Adrenal gland (tissue), 9 donors: ENCODE measurements at regions not wholly inside any gene's neighbourhood (a gene's known extent, or its start where the extent isn't known, plus 50 kb on each side); places are given as distances from the start of the nearest gene placed in this dataset.

Experiments used
- DNase-seq, 7 donors: peaks; one replicate each; pipeline ENCODE4 v3.0.0-alpha.2; 2019 to 2020
- H3K27ac ChIP-seq, 5 donors: fragments of 200-600 bp; sonication (generic) in 4 of 5; 1 replicate in 3 of 5; 2 replicates in 2 of 5; pipeline versions ENCODE4 v1.5.1 to v1.8.0; 2016 to 2020; ENCODE audit warnings: mild to moderate bottlenecking in 1 of 5
- H3K27me3 ChIP-seq: fragments of 200-600 bp; 2 replicates; pipeline ENCODE4 v1.8.0; 2021
- H3K36me3 ChIP-seq, 2 donors: fragments of 200-600 bp; replicated peaks in 1 of 2; 1 replicate in 1 of 2; 2 replicates in 1 of 2; pipeline versions ENCODE4 v1.5.1 to v1.8.0; 2018 to 2022
- H3K4me1 ChIP-seq, 2 donors: fragments of 200-600 bp; replicated peaks in 1 of 2; 1 replicate in 1 of 2; 2 replicates in 1 of 2; pipeline versions ENCODE4 v1.5.1 to v1.8.0; 2018 to 2021
- H3K4me3 ChIP-seq, 4 donors: fragments of 200-600 bp; sonication (generic) in 3 of 4; one replicate each; pipeline ENCODE4 v1.5.1; 2016 to 2018
- H3K9me3 ChIP-seq, 3 donors: fragments of 200-600 bp; sonication (generic) in 1 of 3; replicated peaks in 1 of 3; 1 replicate in 2 of 3; 2 replicates in 1 of 3; pipeline versions ENCODE4 v1.5.1 to v1.8.0; 2016 to 2021
- POLR2A ChIP-seq, 2 donors: fragments of 450-650 bp; IDR thresholded peaks; one replicate each; pipeline ENCODE4 v1.6.1; 2017; ENCODE audit warnings: antibody characterized with exemption in 2 of 2, mild to moderate bottlenecking in 2 of 2, moderate library complexity in 1 of 2
- WGBS, 4 donors: extraction: QIAGEN DNeasy Blood & Tissue Kit in 2 of 4; methylation state at CpG; one replicate each; pipeline versions ENCODE4 v1.1.5 to v1.1.7; 2013 to 2017; 5-methylcytosine and 5-hydroxymethylcytosine counted together
- intact Hi-C, 2 donors: fragments of 100-400 bp; cut with DNase I; formaldehyde crosslinking; loops; one replicate each; pipeline versions ENCODE4 v1.14.1 to v1.15.0; 2022 to 2023
- TF ChIP-seq, protein P1 (sequence below), 6 experiments: fragments of 450-650 bp in 4 of 6; fragments of 200-600 bp in 2 of 6; sonication (generic) in 1 of 6; IDR thresholded peaks; 1 replicate in 5 of 6; 2 replicates in 1 of 6; pipeline versions ENCODE4 v1.5.1 to v1.8.0; 2016 to 2021; ENCODE audit warnings: antibody characterized with exemption in 6 of 6, mild to moderate bottlenecking in 2 of 6, moderate library complexity in 1 of 6
- donor health status: healthy with polysubstance abuse.
- donor health status: Bipolar disorder and iron deficiency.
- donor health status: DM: yes; HTN: yes; CAD: no.
- donor health status: DM: no; HTN: no; CAD: no.
- donor health status: DM: no; HTN: no; CAD: no.

DNA sequence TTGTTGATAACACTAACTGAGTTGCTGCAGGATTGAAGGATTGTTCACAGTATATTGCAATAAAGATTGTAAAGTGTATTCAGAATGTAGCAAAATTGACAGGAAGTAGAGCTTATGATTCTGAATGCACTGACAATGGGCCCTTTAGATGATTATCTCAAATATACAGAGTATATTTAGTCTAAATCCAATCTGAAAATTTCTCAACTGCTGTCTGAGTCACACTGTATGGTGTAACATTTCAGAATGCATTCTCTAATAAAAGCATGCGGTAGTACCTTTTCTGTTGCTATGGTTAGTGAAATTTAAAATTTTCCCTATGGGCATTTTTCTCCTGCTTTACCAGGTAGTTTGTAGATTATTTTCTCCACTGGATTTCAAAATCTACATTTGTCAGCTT is 365.2 kb downstream of the PCDH17 start:
- intact Hi-C loops, result no loop called here

DNA sequence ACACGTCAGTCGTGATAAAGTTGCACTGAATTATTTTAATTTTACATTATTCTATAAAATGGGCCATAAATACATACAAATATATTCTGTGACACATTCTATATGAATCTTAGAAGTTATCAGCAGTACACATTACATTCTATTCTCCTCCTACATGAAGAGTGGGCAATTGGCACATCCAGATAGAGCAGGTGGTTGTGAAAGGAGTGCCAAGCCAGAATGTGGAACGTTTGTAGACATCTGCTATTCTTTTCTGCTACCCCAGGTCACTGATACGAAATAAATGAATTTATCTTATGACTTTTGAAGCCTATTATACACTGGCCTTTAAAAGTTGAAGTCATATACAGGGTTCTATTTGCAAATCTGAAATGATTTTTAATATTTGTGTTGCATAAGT is 373.2 kb downstream of the PCDH17 start:
- DNase-seq, result no peak
- no peaks in the 10 kb centered on the region for H3K36me3 ChIP-seq
- H3K9me3 ChIP-seq, result peaks cover 0 to 11% (median 0%) of the 10 kb centered on the region in 3 donors
- intact Hi-C loops, result no loop called here
- H3K27ac ChIP-seq, result no peak overlapping the region
- 50 to 64% (median 58%) methylated on average over 4 of the region's 4 CpGs for WGBS, 4 donors
- H3K27me3 ChIP-seq, result no peaks in the 10 kb centered on the region
- no peak overlapping the region for H3K4me3 ChIP-seq
- TF ChIP-seq, protein P1, sequence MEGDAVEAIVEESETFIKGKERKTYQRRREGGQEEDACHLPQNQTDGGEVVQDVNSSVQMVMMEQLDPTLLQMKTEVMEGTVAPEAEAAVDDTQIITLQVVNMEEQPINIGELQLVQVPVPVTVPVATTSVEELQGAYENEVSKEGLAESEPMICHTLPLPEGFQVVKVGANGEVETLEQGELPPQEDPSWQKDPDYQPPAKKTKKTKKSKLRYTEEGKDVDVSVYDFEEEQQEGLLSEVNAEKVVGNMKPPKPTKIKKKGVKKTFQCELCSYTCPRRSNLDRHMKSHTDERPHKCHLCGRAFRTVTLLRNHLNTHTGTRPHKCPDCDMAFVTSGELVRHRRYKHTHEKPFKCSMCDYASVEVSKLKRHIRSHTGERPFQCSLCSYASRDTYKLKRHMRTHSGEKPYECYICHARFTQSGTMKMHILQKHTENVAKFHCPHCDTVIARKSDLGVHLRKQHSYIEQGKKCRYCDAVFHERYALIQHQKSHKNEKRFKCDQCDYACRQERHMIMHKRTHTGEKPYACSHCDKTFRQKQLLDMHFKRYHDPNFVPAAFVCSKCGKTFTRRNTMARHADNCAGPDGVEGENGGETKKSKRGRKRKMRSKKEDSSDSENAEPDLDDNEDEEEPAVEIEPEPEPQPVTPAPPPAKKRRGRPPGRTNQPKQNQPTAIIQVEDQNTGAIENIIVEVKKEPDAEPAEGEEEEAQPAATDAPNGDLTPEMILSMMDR (IDR thresholded peaks at IDR 0.05), result no peak
- no peak for TF ChIP-seq POLR2A (IDR thresholded peaks at IDR 0.05)
- no peaks in the 10 kb centered on the region for H3K4me1 ChIP-seq

More for the DNA sequence above, 365.2 kb downstream of the PCDH17 start:
- H3K36me3 ChIP-seq, result no peaks in the 10 kb centered on the region
- no peaks in the 10 kb centered on the region for H3K9me3 ChIP-seq
- no peak overlapping the region for H3K27ac ChIP-seq
- H3K27me3 ChIP-seq, result no peaks in the 10 kb centered on the region
- no peak for DNase-seq
- no peaks in the 10 kb centered on the region for H3K4me1 ChIP-seq
- 80 to 87% (median 83%) methylated on average over 1 of the region's 1 CpG for WGBS, 4 donors
- no peak overlapping the region for H3K4me3 ChIP-seq
- TF ChIP-seq POLR2A (IDR thresholded peaks at IDR 0.05), result no peak
- TF ChIP-seq, protein P1 (IDR thresholded peaks at IDR 0.05), result no peak

DNA sequence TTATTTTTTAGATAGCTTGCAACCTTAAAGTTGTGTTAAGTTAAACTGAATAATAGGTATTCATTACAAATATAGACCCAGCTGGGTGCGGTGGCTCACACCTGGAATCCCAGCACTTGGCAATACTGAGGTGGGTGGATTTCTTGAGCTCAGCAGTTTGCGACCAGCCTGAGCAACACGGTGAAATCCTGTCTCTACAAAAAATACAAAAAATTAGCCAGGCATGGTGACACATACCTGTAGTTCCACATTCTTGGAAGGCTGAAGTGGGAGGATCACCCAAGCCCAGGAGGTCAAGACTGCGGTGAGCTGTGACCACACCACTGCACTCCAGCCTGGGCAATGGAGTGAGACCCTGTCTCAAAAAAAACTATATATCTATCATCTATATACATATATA is 386.5 kb downstream of the PCDH17 start:
- Histone ChIP-seq H3K9me3 (no peaks in the 10 kb centered on the region), H3K4me1 (no peaks in the 10 kb centered on the region), H3K27me3 (no peaks in the 10 kb centered on the region), H3K4me3 (no peak overlapping the region), H3K27ac (no peak overlapping the region), H3K36me3 (no peaks in the 10 kb centered on the region)
- no peak for DNase-seq
- WGBS, 4 donors, result 84 to 87% (median 86%) methylated on average over 4 of the region's 4 CpGs
- intact Hi-C loops, result no loop called here
- no peak for TF ChIP-seq POLR2A (IDR thresholded peaks at IDR 0.05)
- TF ChIP-seq, protein P1 (IDR thresholded peaks at IDR 0.05), result no peak

DNA sequence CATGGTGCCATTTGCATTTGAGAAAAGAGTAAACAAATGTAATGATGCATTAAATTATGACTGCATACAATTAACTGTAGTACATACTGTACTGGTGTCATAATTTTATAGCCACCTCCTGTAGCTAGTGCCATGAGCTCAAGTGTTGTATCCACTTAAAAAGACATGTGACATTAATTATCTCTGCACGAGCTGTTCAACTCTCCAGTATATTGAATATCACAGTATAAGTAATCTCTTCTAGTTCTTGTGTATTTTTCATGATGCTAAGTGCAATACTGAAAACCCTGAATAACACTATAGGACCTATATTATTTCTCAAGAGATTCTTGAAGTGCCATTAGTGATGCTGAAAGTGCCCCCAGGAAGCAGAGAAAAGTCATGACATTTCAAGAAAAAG is 387.3 kb downstream of the PCDH17 start:
- intact Hi-C loops, result no loop called here
- DNase-seq, result no peak
- 47 to 79% (median 69%) methylated on average over 1 of the region's 1 CpG for WGBS, 4 donors

More for the DNA sequence above, 387.3 kb downstream of the PCDH17 start:
- Histone ChIP-seq H3K9me3 (no peaks in the 10 kb centered on the region), H3K4me3 (no peak overlapping the region), H3K27ac (no peak overlapping the region), H3K4me1 (no peaks in the 10 kb centered on the region), H3K27me3 (no peaks in the 10 kb centered on the region), H3K36me3 (no peaks in the 10 kb centered on the region)
- TF ChIP-seq, protein P1 (IDR thresholded peaks at IDR 0.05), result no peak
- TF ChIP-seq POLR2A (IDR thresholded peaks at IDR 0.05), result no peak
